ENCODE measurements at regions not wholly inside any gene's neighbourhood (a gene's known extent, or its start where the extent isn't known, plus 50 kb on each side); places are given as distances from the start of the nearest gene placed in this dataset.

DNA sequence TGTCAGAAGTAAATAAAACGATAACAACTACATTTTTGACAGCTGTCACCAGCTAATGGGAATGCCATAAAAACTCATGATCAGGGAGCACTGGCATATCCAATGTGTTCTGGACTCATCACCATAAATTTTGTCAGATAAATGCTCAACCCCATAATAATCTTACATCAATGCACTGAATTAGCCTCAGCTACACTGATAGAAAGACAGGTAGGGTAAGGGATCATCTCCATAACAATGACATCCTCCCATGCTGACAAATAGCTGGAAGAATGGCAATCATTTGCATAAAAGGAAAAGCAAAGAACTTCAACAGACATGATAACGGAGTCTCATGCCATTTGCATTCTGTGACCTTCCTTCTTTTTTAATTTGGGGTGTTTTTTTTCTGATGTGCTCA is 352.8 kb upstream of the PFKP start:
- H2BK120ac ChIP-seq (ENCODE audit: low read depth, low read length) = no peak overlapping the region
- H3K36me3 ChIP-seq (replicated peaks in 1 of 2; ENCODE audit: control insufficient read depth in 2 of 2, insufficient read depth in 2 of 2, low read length in 2 of 2) = no peaks in the 10 kb centered on the region
- H2BK15ac ChIP-seq (ENCODE audit: low read length) = no peak overlapping the region
- H3K27ac ChIP-seq (replicated peaks; ENCODE audit: low read length) = no peak overlapping the region
- H2AFZ ChIP-seq (ENCODE audit: low read length) = no peak overlapping the region
- H3K27me3 ChIP-seq (ENCODE audit: control insufficient read depth in 3 of 3, insufficient read depth in 3 of 3, low read depth in 1 of 3, low read length in 3 of 3) = no peaks in the 10 kb centered on the region
- H3K4me2 ChIP-seq (ENCODE audit: insufficient read depth, low read length, poor library complexity, severe bottlenecking) = no peak overlapping the region
- no CpG with 5 or more reads among the region's 2 CpGs for WGBS, 2 donors (ENCODE audit: extremely low coverage in 2 of 2, insufficient read length in 2 of 2, insufficient replicate concordance in 1 of 2)
- H3K4me1 ChIP-seq (ENCODE audit: control insufficient read depth in 2 of 2, insufficient read depth in 1 of 2, low read depth in 1 of 2, low read length in 2 of 2) = no peaks in the 10 kb centered on the region
- no peak overlapping the region for H3K9ac ChIP-seq (ENCODE audit: low read depth, low read length, poor library complexity)
- H2BK12ac ChIP-seq (ENCODE audit: low read length) = no peak overlapping the region
- no peak for DNase-seq (ENCODE audit: low spot score)
- H4K91ac ChIP-seq (ENCODE audit: low read depth, low read length, poor library complexity) = no peak overlapping the region
- no peaks in the 10 kb centered on the region for H3K79me1 ChIP-seq (ENCODE audit: low read depth, low read length)
- no peak overlapping the region for H4K8ac ChIP-seq (ENCODE audit: low read depth, low read length)
- H2AK5ac ChIP-seq (ENCODE audit: low read depth, low read length) = no peak overlapping the region
- H3K4ac ChIP-seq (ENCODE audit: low read length) = no peak overlapping the region
- H2BK5ac ChIP-seq (ENCODE audit: low read length) = no peak overlapping the region
- H3K23ac ChIP-seq (ENCODE audit: low read depth, low read length, poor library complexity) = no peak overlapping the region
- H3K9me3 ChIP-seq (replicated peaks in 1 of 2; ENCODE audit: control insufficient read depth in 2 of 2, insufficient read depth in 1 of 2, low read depth in 1 of 2, low read length in 2 of 2) = peaks cover 0 to 4% of the 10 kb centered on the region in 2 donors
- H3K18ac ChIP-seq (ENCODE audit: low read length) = no peak overlapping the region
- H3K4me3 ChIP-seq (ENCODE audit: low read length in 2 of 2) = no peak overlapping the region
- no peak overlapping the region for H3K14ac ChIP-seq (ENCODE audit: low read length)

GRCh38 chr10:2703953-2704352 is 363.4 kb upstream of the PFKP start:
- H4K8ac ChIP-seq (ENCODE audit: low read depth, low read length) = no peak overlapping the region
- H3K9me3 ChIP-seq (replicated peaks in 1 of 2; ENCODE audit: control insufficient read depth in 2 of 2, insufficient read depth in 1 of 2, low read depth in 1 of 2, low read length in 2 of 2) = no peaks in the 10 kb centered on the region
- H3K4me2 ChIP-seq (ENCODE audit: insufficient read depth, low read length, poor library complexity, severe bottlenecking) = no peak overlapping the region
- no peak overlapping the region for H4K91ac ChIP-seq (ENCODE audit: low read depth, low read length, poor library complexity)
- H3K14ac ChIP-seq (ENCODE audit: low read length) = no peak overlapping the region
- no peak overlapping the region for H2AFZ ChIP-seq (ENCODE audit: low read length)
- peaks cover 0 to 3% of the 10 kb centered on the region in 2 donors for H3K4me1 ChIP-seq (ENCODE audit: control insufficient read depth in 2 of 2, insufficient read depth in 1 of 2, low read depth in 1 of 2, low read length in 2 of 2)
- no peaks in the 10 kb centered on the region for H3K36me3 ChIP-seq (replicated peaks in 1 of 2; ENCODE audit: control insufficient read depth in 2 of 2, insufficient read depth in 2 of 2, low read length in 2 of 2)
- no peak overlapping the region for H3K4me3 ChIP-seq (ENCODE audit: low read length in 2 of 2)
- no peak overlapping the region for H2BK15ac ChIP-seq (ENCODE audit: low read length)
- no peaks in the 10 kb centered on the region for H3K79me1 ChIP-seq (ENCODE audit: low read depth, low read length)
- no peak overlapping the region for H3K27ac ChIP-seq (replicated peaks; ENCODE audit: low read length)
- no peak for DNase-seq (ENCODE audit: low spot score)
- no CpG with 5 or more reads among the region's 3 CpGs for WGBS, 2 donors (ENCODE audit: extremely low coverage in 2 of 2, insufficient read length in 2 of 2, insufficient replicate concordance in 1 of 2)
- H2AK5ac ChIP-seq (ENCODE audit: low read depth, low read length) = no peak overlapping the region
- no peak overlapping the region for H2BK5ac ChIP-seq (ENCODE audit: low read length)
- H3K18ac ChIP-seq (ENCODE audit: low read length) = no peak overlapping the region
- no peak overlapping the region for H3K23ac ChIP-seq (ENCODE audit: low read depth, low read length, poor library complexity)
- H2BK120ac ChIP-seq (ENCODE audit: low read depth, low read length) = no peak overlapping the region
- no peak overlapping the region for H3K4ac ChIP-seq (ENCODE audit: low read length)
- no peak overlapping the region for H3K9ac ChIP-seq (ENCODE audit: low read depth, low read length, poor library complexity)
- H2BK12ac ChIP-seq (ENCODE audit: low read length) = no peak overlapping the region
- no peaks in the 10 kb centered on the region for H3K27me3 ChIP-seq (ENCODE audit: control insufficient read depth in 3 of 3, insufficient read depth in 3 of 3, low read depth in 1 of 3, low read length in 3 of 3)

- Histone ChIP-seq H2AFZ (ENCODE audit: low read length) (no peak overlapping the region), H2BK5ac (ENCODE audit: low read length) (no peak overlapping the region), H3K9me3 (replicated peaks in 1 of 2; ENCODE audit: control insufficient read depth in 2 of 2, insufficient read depth in 1 of 2, low read depth in 1 of 2, low read length in 2 of 2) (no peaks in the 10 kb centered on the region), H3K4ac (ENCODE audit: low read length) (no peak overlapping the region), H2BK15ac (ENCODE audit: low read length) (no peak overlapping the region), H3K23ac (ENCODE audit: low read depth, low read length, poor library complexity) (no peak overlapping the region), H3K4me1 (ENCODE audit: control insufficient read depth in 2 of 2, insufficient read depth in 1 of 2, low read depth in 1 of 2, low read length in 2 of 2) (peaks cover 0 to 3% of the 10 kb centered on the region in 2 donors), H2BK120ac (ENCODE audit: low read depth, low read length) (no peak overlapping the region), H3K4me3 (ENCODE audit: low read length in 2 of 2) (no peak overlapping the region), H3K9ac (ENCODE audit: low read depth, low read length, poor library complexity) (no peak overlapping the region), H3K4me2 (ENCODE audit: insufficient read depth, low read length, poor library complexity, severe bottlenecking) (no peak overlapping the region), H2AK5ac (ENCODE audit: low read depth, low read length) (no peak overlapping the region), H4K8ac (ENCODE audit: low read depth, low read length) (no peak overlapping the region), H3K79me1 (ENCODE audit: low read depth, low read length) (no peaks in the 10 kb centered on the region), H3K27me3 (ENCODE audit: control insufficient read depth in 3 of 3, insufficient read depth in 3 of 3, low read depth in 1 of 3, low read length in 3 of 3) (no peaks in the 10 kb centered on the region), H3K18ac (ENCODE audit: low read length) (no peak overlapping the region), H3K36me3 (replicated peaks in 1 of 2; ENCODE audit: control insufficient read depth in 2 of 2, insufficient read depth in 2 of 2, low read length in 2 of 2) (no peaks in the 10 kb centered on the region), H3K14ac (ENCODE audit: low read length) (no peak overlapping the region), H3K27ac (replicated peaks; ENCODE audit: low read length) (no peak overlapping the region), H2BK12ac (ENCODE audit: low read length) (no peak overlapping the region), H4K91ac (ENCODE audit: low read depth, low read length, poor library complexity) (no peak overlapping the region)
- no peak for DNase-seq (ENCODE audit: low spot score)
- no CpG with 5 or more reads among the region's 11 CpGs for WGBS, 2 donors (ENCODE audit: extremely low coverage in 2 of 2, insufficient read length in 2 of 2, insufficient replicate concordance in 1 of 2)
Measured at GRCh38 chr10:2701802-2702201, 365.5 kb upstream of the PFKP start.

DNA sequence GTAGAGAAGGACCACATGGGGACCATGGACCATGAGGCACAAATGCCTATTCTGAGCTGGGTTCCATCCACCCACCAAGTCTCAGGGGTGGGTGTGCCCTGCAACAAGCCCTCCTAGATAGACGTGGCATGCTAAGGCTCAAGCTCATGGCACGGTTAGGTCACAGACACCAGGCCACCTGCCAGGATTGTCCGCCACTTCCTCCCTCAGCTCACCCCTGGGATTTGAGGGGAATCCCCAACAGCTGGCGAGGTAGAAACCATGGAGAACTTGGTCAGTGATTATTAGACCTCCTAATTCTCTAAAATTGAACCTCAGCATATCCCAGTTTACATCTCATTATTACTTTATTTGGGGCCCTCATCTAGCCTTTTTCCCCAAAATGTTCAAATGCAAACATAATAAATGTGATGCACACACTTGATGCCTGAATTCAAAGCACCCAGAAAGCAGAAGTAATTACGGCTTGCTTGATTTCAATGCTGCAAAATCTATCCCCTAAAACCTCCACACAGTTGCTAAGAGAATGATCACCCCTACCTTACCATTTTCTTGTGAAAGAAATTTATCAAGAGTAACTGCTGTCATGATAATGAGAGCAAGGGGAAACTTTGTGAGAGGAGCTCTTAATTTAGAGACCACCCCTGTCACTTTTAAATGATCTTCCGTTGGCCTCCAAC is 366.6 kb upstream of the PFKP start:
- no peaks in the 10 kb centered on the region for H3K9me3 ChIP-seq (replicated peaks in 1 of 2; ENCODE audit: control insufficient read depth in 2 of 2, insufficient read depth in 1 of 2, low read depth in 1 of 2, low read length in 2 of 2)
- H3K4me1 ChIP-seq (ENCODE audit: control insufficient read depth in 2 of 2, insufficient read depth in 1 of 2, low read depth in 1 of 2, low read length in 2 of 2) = peaks cover 0 to 3% of the 10 kb centered on the region in 2 donors
- H3K27me3 ChIP-seq (ENCODE audit: control insufficient read depth in 3 of 3, insufficient read depth in 3 of 3, low read depth in 1 of 3, low read length in 3 of 3) = no peaks in the 10 kb centered on the region
- no peak overlapping the region for H3K27ac ChIP-seq (replicated peaks; ENCODE audit: low read length)
- no peak overlapping the region for H3K4me3 ChIP-seq (ENCODE audit: low read length in 2 of 2)
- no peak overlapping the region for H2BK15ac ChIP-seq (ENCODE audit: low read length)
- no peak overlapping the region for H2AFZ ChIP-seq (ENCODE audit: low read length)
- H3K23ac ChIP-seq (ENCODE audit: low read depth, low read length, poor library complexity) = no peak overlapping the region
- H3K79me1 ChIP-seq (ENCODE audit: low read depth, low read length) = no peaks in the 10 kb centered on the region
- H2BK120ac ChIP-seq (ENCODE audit: low read depth, low read length) = no peak overlapping the region
- no peak overlapping the region for H3K14ac ChIP-seq (ENCODE audit: low read length)
- H3K4me2 ChIP-seq (ENCODE audit: insufficient read depth, low read length, poor library complexity, severe bottlenecking) = no peak overlapping the region
- WGBS, 2 donors (ENCODE audit: extremely low coverage in 2 of 2, insufficient read length in 2 of 2, insufficient replicate concordance in 1 of 2) = no CpG with 5 or more reads among the region's 6 CpGs
- H3K18ac ChIP-seq (ENCODE audit: low read length) = no peak overlapping the region
- no peak overlapping the region for H2BK5ac ChIP-seq (ENCODE audit: low read length)
- no peak overlapping the region for H3K4ac ChIP-seq (ENCODE audit: low read length)
- no peak overlapping the region for H2AK5ac ChIP-seq (ENCODE audit: low read depth, low read length)
- no peak for DNase-seq (ENCODE audit: low spot score)
- no peak overlapping the region for H3K9ac ChIP-seq (ENCODE audit: low read depth, low read length, poor library complexity)
- no peak overlapping the region for H4K91ac ChIP-seq (ENCODE audit: low read depth, low read length, poor library complexity)
- H2BK12ac ChIP-seq (ENCODE audit: low read length) = no peak overlapping the region
- no peaks in the 10 kb centered on the region for H3K36me3 ChIP-seq (replicated peaks in 1 of 2; ENCODE audit: control insufficient read depth in 2 of 2, insufficient read depth in 2 of 2, low read length in 2 of 2)
- no peak overlapping the region for H4K8ac ChIP-seq (ENCODE audit: low read depth, low read length)
